EL (cell line): ENCODE measurements at regions not wholly inside any gene's neighbourhood (a gene's known extent, or its start where the extent isn't known, plus 50 kb on each side); places are given as distances from the start of the nearest gene placed in this dataset.

Experiments
- DNase-seq: peaks from one replicate; pipeline ENCODE4 v3.0.0-alpha.2; 2016

DNA sequence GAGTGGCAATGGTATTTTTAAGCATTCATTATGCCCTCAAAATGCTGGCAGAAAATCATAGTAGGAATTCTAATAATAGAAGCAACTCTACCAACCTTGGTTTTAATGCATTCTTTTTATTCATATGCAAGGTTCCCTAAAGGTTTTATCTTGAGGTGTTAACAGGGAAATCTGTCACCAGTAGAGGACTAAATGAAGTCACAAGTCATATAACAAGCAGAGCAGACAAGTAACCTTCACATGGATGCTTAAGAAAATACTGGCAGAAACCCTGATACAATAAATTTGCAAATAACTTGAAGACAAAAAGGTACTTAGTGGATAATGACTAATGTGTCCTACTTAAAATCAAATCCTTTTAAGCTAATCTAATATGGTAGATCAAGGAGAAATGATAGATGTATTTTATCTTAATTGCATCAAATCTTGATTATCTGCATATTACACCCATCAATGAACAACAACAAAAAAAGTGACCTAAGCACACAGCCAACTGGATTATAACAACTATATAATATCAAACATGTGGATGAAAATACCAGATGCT, 73.3 kb downstream of the RFC3 start:
- DNase-seq: no peak

- no peak for DNase-seq
These were observed 75.6 kb downstream of the RFC3 start for GRCh38 chr13:33893559-33893958.

GRCh38 chr13:33904431-33904830, 86.5 kb downstream of the RFC3 start:
- no peak for DNase-seq

GRCh38 chr13:33908116-33908515, 90.2 kb downstream of the RFC3 start:
- DNase-seq: no peak

- DNase-seq: no peak
These were observed 92.3 kb downstream of the RFC3 start for GRCh38 chr13:33910255-33910654.

GRCh38 chr13:33911521-33911920, 93.6 kb downstream of the RFC3 start:
- no peak for DNase-seq

DNA sequence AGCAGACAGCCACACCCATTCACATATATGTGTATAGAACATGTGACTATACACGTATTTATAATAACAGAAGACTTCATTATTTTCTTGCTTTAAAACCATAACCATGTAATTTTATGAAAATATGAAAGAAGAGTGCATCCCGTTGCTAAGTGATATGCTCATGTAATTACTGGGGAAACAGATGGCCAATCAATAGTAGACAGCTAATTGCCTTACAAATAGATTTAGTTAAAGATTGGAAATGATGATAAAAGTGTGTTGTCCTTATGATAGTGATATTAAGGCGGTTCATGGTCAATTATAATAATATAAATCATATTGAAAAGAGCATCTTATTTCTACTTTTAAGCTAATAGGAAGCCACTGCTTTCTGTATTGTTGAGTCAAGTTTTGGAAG, 95.9 kb downstream of the RFC3 start:
- DNase-seq: no peak

DNA sequence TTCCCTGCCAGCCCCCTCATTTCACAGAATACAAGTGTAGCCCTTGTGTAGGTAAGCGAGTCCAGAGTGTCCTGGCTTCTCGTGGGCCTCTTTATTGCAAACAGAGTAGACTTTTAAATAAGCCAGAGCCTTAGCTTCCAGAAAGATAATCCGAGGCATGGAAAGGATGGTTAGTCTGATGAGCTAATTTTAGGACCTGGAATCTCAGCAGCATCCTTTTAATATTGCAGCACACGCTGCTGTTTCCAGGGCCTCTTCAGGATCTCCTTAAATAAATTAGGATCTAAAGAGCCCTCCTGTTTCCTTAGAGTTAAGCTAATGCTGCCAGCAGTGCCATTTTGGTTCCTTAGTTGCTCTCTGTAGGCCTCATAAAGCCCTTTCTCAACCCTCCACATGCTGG, 99.2 kb downstream of the RFC3 start:
- DNase-seq: no peak

DNA sequence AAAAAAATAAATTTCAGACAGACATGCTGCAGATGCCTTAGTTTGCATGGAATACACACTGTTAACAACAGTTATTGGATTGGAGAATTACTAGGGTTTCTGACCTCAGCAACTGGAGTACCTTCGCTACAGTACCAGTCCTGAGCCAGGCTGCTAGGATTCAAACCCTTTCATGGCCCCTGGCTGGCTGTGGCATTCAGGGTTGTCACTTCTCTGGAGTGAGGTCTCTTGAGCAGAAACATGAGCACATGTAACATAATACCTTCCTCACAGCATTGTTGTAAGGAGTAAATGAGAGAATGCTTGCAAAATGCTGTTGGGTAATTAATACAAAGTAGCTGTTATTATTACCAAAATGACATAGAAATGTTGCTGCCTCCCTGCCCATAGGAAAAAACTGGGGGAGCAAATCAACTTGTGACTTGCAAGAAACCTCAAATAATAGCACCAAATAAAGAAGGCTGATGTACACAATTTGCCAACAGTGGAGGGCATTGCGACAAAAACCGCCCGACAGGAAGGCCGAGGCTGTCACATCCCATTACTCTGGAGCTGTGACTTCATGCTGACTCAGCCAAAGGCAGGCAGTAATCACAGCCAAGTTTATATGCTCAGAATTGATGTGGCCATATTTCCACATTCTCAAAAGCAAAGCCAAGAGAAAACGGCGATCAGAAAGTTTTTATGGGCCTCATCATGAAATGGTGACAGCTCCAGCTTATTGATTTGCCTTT, 100.4 kb downstream of the RFC3 start:
- DNase-seq: peak; percentile 82

DNA sequence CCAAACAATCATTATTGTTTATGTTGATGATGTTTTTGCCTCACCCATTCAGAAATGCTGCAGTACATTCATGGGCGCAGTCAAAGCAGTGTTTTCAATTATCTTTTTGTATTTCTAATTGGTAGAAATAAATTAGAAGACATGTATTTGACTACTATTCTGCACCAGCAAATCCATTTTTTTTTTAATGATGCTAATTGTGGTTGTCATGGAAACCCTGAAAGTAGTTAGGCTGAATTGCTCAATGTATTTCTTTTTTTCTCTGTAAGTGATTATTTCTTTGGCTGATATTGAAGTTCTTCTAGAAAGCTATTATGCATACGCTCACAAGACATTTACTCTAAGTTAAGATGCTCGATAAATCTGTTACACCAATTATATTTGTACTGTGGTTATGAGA, 101.2 kb downstream of the RFC3 start:
- DNase-seq: no peak

DNA sequence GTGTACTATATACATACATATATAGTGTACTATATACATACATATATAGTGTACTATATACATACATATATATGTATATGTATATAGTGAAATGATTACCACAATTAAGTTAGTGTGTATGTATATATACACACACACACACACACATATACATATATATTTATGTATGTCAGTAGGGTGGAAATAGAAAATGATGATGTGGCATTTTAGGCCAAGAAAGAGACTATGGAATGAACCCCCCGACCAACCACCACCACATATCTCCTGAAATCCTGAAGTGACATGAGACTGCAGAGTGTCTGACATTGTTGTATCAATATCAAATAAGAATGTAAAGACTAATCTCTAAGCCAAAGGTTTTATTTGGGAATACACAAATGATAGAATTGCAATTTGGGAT, 107.6 kb downstream of the RFC3 start:
- DNase-seq: no peak

DNA sequence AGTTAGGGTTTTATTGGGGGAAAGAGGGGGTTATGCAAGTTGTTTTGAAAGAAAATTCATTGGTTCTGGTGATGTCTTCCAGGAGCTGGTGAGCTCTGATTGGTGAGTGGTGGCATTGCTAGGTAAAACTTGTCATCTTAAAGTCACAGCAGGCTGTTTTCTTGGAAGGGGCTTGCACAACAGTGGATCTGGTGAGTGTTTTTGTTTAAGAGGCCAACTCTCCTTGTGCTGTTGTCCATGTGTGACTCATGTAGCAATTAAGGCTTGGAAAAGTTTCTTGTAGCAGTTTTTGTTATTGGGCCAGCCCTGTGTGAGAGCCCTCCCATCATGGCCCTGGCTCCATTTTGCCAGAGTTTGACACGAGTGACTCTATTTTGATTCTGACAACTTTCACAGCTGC, 109.4 kb downstream of the RFC3 start:
- DNase-seq: peak; percentile 44

- DNase-seq: peak; percentile 62
These were observed 113.7 kb downstream of the RFC3 start for GRCh38 chr13:33931397-33932311.

GRCh38 chr13:33932769-33933406, 114.9 kb downstream of the RFC3 start:
- no peak for DNase-seq

DNA sequence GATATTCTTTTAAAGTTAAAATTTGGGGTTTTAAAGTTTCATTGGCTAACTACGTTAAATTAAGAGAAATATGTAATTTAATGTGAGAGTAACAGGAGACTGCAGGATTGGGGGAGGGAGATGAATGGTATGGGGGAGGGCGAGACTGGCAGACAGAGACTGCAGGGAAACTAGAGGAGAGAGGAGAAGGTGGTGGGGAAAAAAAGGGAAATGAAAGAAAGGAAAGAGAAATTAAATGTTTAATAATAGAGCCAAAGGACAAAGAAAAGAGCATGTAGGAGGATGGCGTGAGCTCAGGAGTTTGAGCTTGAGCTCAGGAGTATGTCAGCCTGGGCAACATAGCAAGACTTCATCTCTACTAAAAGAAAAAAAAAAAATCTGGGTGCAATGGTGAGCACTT, 115.9 kb downstream of the RFC3 start:
- DNase-seq: no peak

- DNase-seq: no peak
These were observed 116.4 kb downstream of the RFC3 start for GRCh38 chr13:33934343-33934742.

- no peak for DNase-seq
These were observed 117.0 kb downstream of the RFC3 start for GRCh38 chr13:33934951-33935371.

GRCh38 chr13:33935969-33936368, 118.0 kb downstream of the RFC3 start:
- DNase-seq: no peak

DNA sequence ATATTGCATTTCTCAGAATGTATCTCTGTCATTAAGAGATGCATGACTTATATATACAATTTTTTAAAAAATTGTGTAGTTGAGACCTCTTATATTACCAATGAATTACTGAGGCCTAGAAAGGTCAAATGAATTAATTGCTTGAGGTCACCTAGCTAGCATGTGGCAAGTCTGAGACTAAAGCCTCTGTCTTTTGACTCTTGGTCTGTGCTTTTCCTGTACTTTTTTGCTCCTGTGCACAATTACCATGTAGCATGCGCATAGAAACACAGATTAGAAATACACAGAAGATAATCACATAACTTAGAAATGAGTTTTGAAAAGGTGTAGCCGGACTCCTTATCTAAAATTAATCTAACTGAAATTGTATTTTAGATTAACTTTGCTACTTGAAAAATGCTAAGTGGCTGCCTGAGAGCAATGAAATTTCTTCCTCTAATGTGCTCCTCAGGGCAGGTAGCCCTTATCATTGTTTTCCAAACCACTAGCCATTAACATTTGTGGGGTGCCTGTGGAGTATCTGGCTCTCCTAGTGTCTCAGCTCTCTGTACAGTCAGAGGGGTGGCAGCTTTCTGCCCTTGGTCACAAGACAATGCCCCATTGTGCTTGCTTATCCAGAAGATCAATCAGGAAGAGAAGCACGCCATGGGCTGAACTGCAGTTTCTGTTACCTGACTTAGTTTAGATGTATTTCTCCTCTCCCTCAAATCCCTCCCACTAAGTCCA, 119.6 kb downstream of the RFC3 start:
- DNase-seq: no peak

DNA sequence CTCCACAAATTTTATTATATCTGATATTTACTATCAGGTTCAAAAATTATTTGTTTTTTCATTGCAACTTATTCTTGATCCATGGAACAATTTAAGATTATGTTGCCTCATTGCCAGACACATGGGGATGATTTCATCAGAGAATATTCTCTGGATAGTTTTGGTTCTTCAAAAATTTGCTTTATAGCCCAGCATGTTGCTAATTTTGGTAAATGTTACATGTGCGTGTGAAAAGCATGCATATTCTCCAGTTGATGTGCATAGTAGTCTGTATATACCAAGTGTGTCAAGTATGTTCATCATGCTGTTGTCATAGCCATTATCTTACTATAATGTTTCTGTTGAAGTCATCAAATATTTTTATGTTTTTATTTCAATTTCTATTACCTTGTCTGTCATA, 122.3 kb downstream of the RFC3 start:
- no peak for DNase-seq

GRCh38 chr13:33940898-33941297, 122.9 kb downstream of the RFC3 start:
- DNase-seq: peak; percentile 4

DNA sequence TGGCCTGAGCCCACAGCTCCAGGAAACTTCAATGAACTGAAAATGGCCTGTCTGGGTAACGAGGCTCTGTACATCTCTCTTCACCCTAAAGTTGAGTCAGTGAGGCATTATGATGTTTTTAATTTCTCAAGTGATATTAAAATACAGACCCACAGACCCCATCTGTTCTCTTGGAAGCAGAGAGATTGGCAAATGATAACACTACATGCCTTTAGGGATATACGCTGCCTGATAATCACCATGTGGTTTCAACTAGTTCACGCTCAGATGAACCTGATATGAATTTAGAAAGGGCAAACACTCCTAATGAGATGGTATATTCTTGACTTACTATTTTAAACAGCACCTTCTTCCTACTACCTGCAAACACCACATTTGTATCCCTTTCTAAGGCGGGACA, 127.5 kb downstream of the RFC3 start:
- no peak for DNase-seq

- peak; percentile 41 for DNase-seq
These were observed 135.3 kb downstream of the RFC3 start for GRCh38 chr13:33953203-33953602.
